K562 (cell line): ENCODE measurements at regions not wholly inside any gene's neighbourhood (a gene's known extent, or its start where the extent isn't known, plus 50 kb on each side); places are given as distances from the start of the nearest gene placed in this dataset.

Experiments used
- ATAC-seq: fragments of 200-7000 bp; cut with Tn5 transposase; 3 replicates; pipeline ENCODE4 v1.9.1; 2020; ENCODE audit warnings: moderate library complexity
- BruUV-seq: library from RNA; stranded (reverse); fragments of 400-500 nt; replicated peaks from 2 replicates; lab custom pipeline; 2021; lab: Mats Ljungman, UMichigan
- CTCF ChIA-PET: fragments of 300-600 bp; formaldehyde crosslinking; extraction: SDS; loops from one replicate; lab custom pipeline; 2021; ENCODE audit warnings: low intra/inter-chr PET ratio; lab: Yijun Ruan, JAX
- POLR2A ChIA-PET: fragments of 300-600, 350-650 bp; sonication (Branson Sonifier 250); formaldehyde crosslinking; extraction: SDS; loops from one replicate; lab custom pipeline; 2021; ENCODE audit warnings: antibody characterized with exemption, inconsistent platforms; lab: Yijun Ruan, JAX
- DNase-seq, 4 experiments: peaks; one replicate each; pipeline versions ENCODE4 v3.0.0 to v3.0.0-alpha.2; 2011 to 2018; ENCODE audit warnings: low spot score in 3 of 4, mixed read lengths in 3 of 4; ENCODE audit errors: extremely low read depth in 1 of 4
- FAIRE-seq: peaks from 2 replicates; lab custom pipeline; 2011; peaks lifted over from hg19 to GRCh38; lab: Jason Lieb, UNC
- H2AFZ ChIP-seq: 2 replicates; pipeline ENCODE4 v1.6.0; 2011; ENCODE audit warnings: low read depth, low read length, control low read depth, inconsistent platforms
- H3K27ac ChIP-seq: fragments of 200-600 bp; 3 replicates; pipeline ENCODE4 v1.8.0; 2011; ENCODE audit warnings: low read depth, mild to moderate bottlenecking, control low read depth, inconsistent platforms, low read length, moderate library complexity, mixed read lengths; ENCODE audit errors: extremely low read depth
- H3K27me3 ChIP-seq, 2 experiments: fragments of 300-600 bp in 1 of 2; 2 replicates in 1 of 2; 3 replicates in 1 of 2; pipeline versions ENCODE4 v1.6.0 to v1.8.0; 2011; ENCODE audit warnings: inconsistent platforms in 2 of 2, low read length in 2 of 2, mild to moderate bottlenecking in 1 of 2, mixed read lengths in 1 of 2, moderate library complexity in 1 of 2; ENCODE audit not compliant: control insufficient read depth in 2 of 2, insufficient read depth in 2 of 2
- H3K36me3 ChIP-seq: fragments of 300-600 bp; 3 replicates; pipeline ENCODE4 v1.8.0; 2011; ENCODE audit warnings: mild to moderate bottlenecking, low read length, inconsistent platforms; ENCODE audit not compliant: control insufficient read depth, insufficient read depth
- H3K4me1 ChIP-seq, 2 experiments: fragments of 200-600 bp in 1 of 2; replicated peaks in 1 of 2; 2 replicates in 1 of 2; 3 replicates in 1 of 2; pipeline versions ENCODE4 v1.5.1 to v1.8.0; 2011; ENCODE audit warnings: inconsistent platforms in 2 of 2, low read length in 2 of 2, mild to moderate bottlenecking in 1 of 2, mixed read lengths in 1 of 2, moderate library complexity in 1 of 2; ENCODE audit not compliant: control insufficient read depth in 2 of 2, insufficient read depth in 2 of 2
- H3K4me2 ChIP-seq: 2 replicates; pipeline ENCODE4 v1.6.1; 2011; ENCODE audit warnings: low read length, control low read depth, inconsistent platforms, mixed read lengths; ENCODE audit not compliant: insufficient read depth
- H3K4me3 ChIP-seq: fragments of 200-600 bp; sonication (generic), shearing (Covaris generic); 2 replicates; pipeline ENCODE4 v1.5.1; 2016; ENCODE audit warnings: control low read depth, inconsistent platforms
- H3K79me2 ChIP-seq: fragments of 200-600 bp; 3 replicates; pipeline ENCODE4 v1.8.0; 2011; ENCODE audit warnings: low read length, inconsistent platforms; ENCODE audit not compliant: control insufficient read depth, insufficient read depth
- H3K9ac ChIP-seq, 2 experiments: 2 replicates each; pipeline versions ENCODE4 v1.6.0 to v1.6.1; 2011; ENCODE audit warnings: low read depth in 2 of 2, low read length in 2 of 2, control low read depth in 1 of 2, inconsistent platforms in 1 of 2, mild to moderate bottlenecking in 1 of 2, mixed read lengths in 1 of 2; ENCODE audit not compliant: insufficient read depth in 1 of 2
- H3K9me1 ChIP-seq: one replicate; pipeline ENCODE4 v1.6.0; 2011; ENCODE audit warnings: inconsistent platforms, mild to moderate bottlenecking, low read length, moderate library complexity; ENCODE audit not compliant: control insufficient read depth, insufficient read depth
- H3K9me3 ChIP-seq: replicated peaks from 2 replicates; pipeline ENCODE4 v1.5.1; 2011; ENCODE audit warnings: low read depth, low read length, inconsistent platforms; ENCODE audit not compliant: control insufficient read depth, insufficient read depth
- H4K20me1 ChIP-seq: replicated peaks from 2 replicates; pipeline ENCODE4 v1.6.1; 2011; ENCODE audit warnings: low read length, inconsistent platforms, mixed read lengths; ENCODE audit not compliant: control insufficient read depth, insufficient read depth
- ATF3 ChIP-seq, 2 experiments: fragments of 450-650 bp in 1 of 2; sonication (generic) in 1 of 2; formaldehyde crosslinking in 1 of 2; IDR thresholded peaks in 1 of 2; conservative IDR thresholded peaks in 1 of 2; 2 replicates each; pipeline versions ENCODE4 v1.6.1 to v1.8.1; 2016 to 2023; ENCODE audit warnings: mild to moderate bottlenecking in 2 of 2, moderate library complexity in 2 of 2, inconsistent platforms in 1 of 2, missing genetic modification reagents in 1 of 2
- CEBPB ChIP-seq: fragments of 450-650 bp; IDR thresholded peaks from 2 replicates; pipeline ENCODE4 v1.6.1; 2016; ENCODE audit warnings: missing genetic modification characterization, missing compliant biosample characterization
- CSDE1 ChIP-seq, 2 experiments: fragments of 450-650 bp; IDR thresholded peaks; 2 replicates each; pipeline ENCODE4 v1.6.1; 2016; ENCODE audit warnings: mild to moderate bottlenecking in 1 of 2
- E2F5 ChIP-seq: sonication (generic); formaldehyde crosslinking; IDR thresholded peaks from 2 replicates; pipeline ENCODE4 v1.8.0; 2022; ENCODE audit warnings: mild to moderate bottlenecking, missing genetic modification reagents
- GTF2A2 ChIP-seq: IDR thresholded peaks from 2 replicates; pipeline ENCODE4 v1.6.1; 2016; ENCODE audit warnings: mild to moderate bottlenecking, missing genetic modification characterization, missing compliant biosample characterization
- MCM5 ChIP-seq: fragments of 450-650 bp; IDR thresholded peaks from 2 replicates; pipeline ENCODE4 v1.6.1; 2016; ENCODE audit warnings: low read depth
- NR3C1 ChIP-seq: sonication (generic); formaldehyde crosslinking; IDR thresholded peaks from 2 replicates; pipeline ENCODE4 v1.8.1; 2022; ENCODE audit warnings: missing genetic modification reagents
- PCBP1 ChIP-seq: fragments of 200-400 bp; formaldehyde crosslinking; IDR thresholded peaks from 2 replicates; pipeline ENCODE4 v1.6.1; 2018; ENCODE audit warnings: mild to moderate bottlenecking, low read depth, low read length; ENCODE audit not compliant: poor library complexity, severe bottlenecking
- RCOR1 ChIP-seq, 2 experiments: IDR thresholded peaks; 2 replicates each; pipeline ENCODE4 v1.6.1; 2012; ENCODE audit warnings: low read depth in 2 of 2, low read length in 2 of 2, borderline replicate concordance in 1 of 2, improper control_type of control experiment in 1 of 2
- SIRT6 ChIP-seq: IDR thresholded peaks from one replicate; pipeline ENCODE4 v1.6.1; 2012; ENCODE audit warnings: low read depth, mild to moderate bottlenecking, control low read depth, inconsistent platforms, low read length, moderate library complexity
- TCF3 ChIP-seq: sonication (generic); formaldehyde crosslinking; IDR thresholded peaks from 2 replicates; pipeline ENCODE4 v1.4.0; 2020; ENCODE audit warnings: mild to moderate bottlenecking, missing genetic modification reagents
- WHSC1 ChIP-seq: IDR thresholded peaks from one replicate; pipeline ENCODE4 v1.6.1; 2012; ENCODE audit warnings: low read length, control low read depth, inconsistent platforms
- ZNF197 ChIP-seq: fragments of 200-800 bp; sonication (Bioruptor generic); IDR thresholded peaks from 2 replicates; pipeline ENCODE4 v1.6.1; 2016; ENCODE audit warnings: low read depth, missing genetic modification characterization, missing compliant biosample characterization
- ZNF232 ChIP-seq: sonication (generic); formaldehyde crosslinking; IDR thresholded peaks from 2 replicates; pipeline ENCODE4 v1.8.0; 2022; ENCODE audit warnings: mild to moderate bottlenecking, missing genetic modification reagents
- ZNF3 ChIP-seq: fragments of 250-450 bp; sonication (Bioruptor Pico); IDR thresholded peaks from 2 replicates; pipeline ENCODE4 v1.5.0; 2021; ENCODE audit warnings: mild to moderate bottlenecking, moderate library complexity
- ZNF584 ChIP-seq: fragments of 200-800 bp; sonication (Bioruptor generic); IDR thresholded peaks from 2 replicates; pipeline ENCODE4 v1.6.1; 2016; ENCODE audit warnings: low read depth, mild to moderate bottlenecking, missing genetic modification characterization, missing compliant biosample characterization
- WGBS: fragments of 100-300 bp; shearing (Covaris generic); methylation state at CpG from one replicate; pipeline ENCODE4 v1.1.6; 2016; ENCODE audit warnings: low coverage, mixed read lengths; ENCODE audit not compliant: insufficient coverage; ENCODE audit errors: missing lambda C conversion rate; 5-methylcytosine and 5-hydroxymethylcytosine counted together
- in situ Hi-C: fragments of 300-500 bp; cut with MboI; formaldehyde crosslinking; loops from 4 replicates; pipeline ENCODE4 v1.15.0; 2018; ENCODE audit warnings: inconsistent platforms, mixed read lengths
- intact Hi-C: fragments of 100-400 bp; cut with micrococcal nuclease; formaldehyde crosslinking; loops from 2 replicates; pipeline ENCODE4 v1.14.2; 2022

GRCh38 chr13:27855381-27855780 is 63.1 kb downstream of the GSX1 start:
- Histone ChIP-seq H3K9me3 (no peaks in the 10 kb centered on the region), H3K4me3 (no peak overlapping the region), H3K27ac (no peak overlapping the region), H3K4me2 (no peak overlapping the region), H3K27me3 (peaks cover 3 to 42% of the 10 kb centered on the region in 2 experiments; a peak in 4 of 5 replicates), H3K79me2 (no peaks in the 10 kb centered on the region), H3K36me3 (no peaks in the 10 kb centered on the region), H3K4me1 (no peaks in the 10 kb centered on the region), H4K20me1 (no peaks in the 10 kb centered on the region; the same call in 1 of the 2 replicates), H3K9ac (no peak overlapping the region), H3K9me1 (no peaks in the 10 kb centered on the region), H2AFZ (no peak overlapping the region)
- intact Hi-C loops, result no loop called here
- peak in 1 of 4 experiments; percentile 8 for DNase-seq
- BruUV-seq, result no TSS peak
- ChIA-PET CTCF (no interaction called here), POLR2A (no interaction called here)
- no peak for ATAC-seq
- FAIRE-seq, result no peak
- 0% methylated on average over 5 of the region's 5 CpGs for WGBS
- in situ Hi-C loops, result no loop called here
- TF ChIP-seq TCF3 (CRISPR knock-in tag) (no peak), ZNF197 (CRISPR knock-in tag) (no peak), CEBPB (tag) (no peak), CSDE1 (IDR thresholded peaks at IDR 0.05) (no peak), GTF2A2 (tag) (no peak), ZNF232 (CRISPR knock-in tag) (no peak), SIRT6 (no peak)
- TF ChIP-seq, all 486 proteins: peak for 0

GRCh38 chr13:27857282-27857681 is 62.5 kb upstream of the PDX1 start:
- no peaks in the 10 kb centered on the region for H3K79me2 ChIP-seq
- H4K20me1 ChIP-seq, result no peaks in the 10 kb centered on the region; the same call in 1 of the 2 replicates
- no peaks in the 10 kb centered on the region for H3K4me1 ChIP-seq
- ATAC-seq (no peak), FAIRE-seq (no peak), DNase-seq (peak in 2 of 4 experiments; percentile 6 to 8)
- H3K9me1 ChIP-seq, result no peaks in the 10 kb centered on the region
- no peak overlapping the region for H3K4me2 ChIP-seq
- intact Hi-C loops, result no loop called here
- H3K27ac ChIP-seq, result no peak overlapping the region
- H3K4me3 ChIP-seq, result no peak overlapping the region
- no peaks in the 10 kb centered on the region for H3K36me3 ChIP-seq
- CTCF ChIA-PET, result no interaction called here
- 0% methylated on average over 2 of the region's 10 CpGs for WGBS
- peaks cover 3 to 31% of the 10 kb centered on the region in 2 experiments; a peak in 4 of 5 replicates for H3K27me3 ChIP-seq
- H3K9ac ChIP-seq, result no peak overlapping the region
- no TSS peak for BruUV-seq
- no peak overlapping the region for H2AFZ ChIP-seq
- POLR2A ChIA-PET, result no interaction called here
- no peaks in the 10 kb centered on the region for H3K9me3 ChIP-seq
- in situ Hi-C loops, result no loop called here
- TF ChIP-seq ZNF3 (no peak), SIRT6 (no peak), ZNF584 (CRISPR knock-in tag) (no peak), NR3C1 (CRISPR knock-in tag) (no peak), PCBP1 (no peak), WHSC1 (no peak), ATF3 (IDR thresholded peaks at IDR 0.05) (no peak), ATF3 (CRISPR knock-in tag; conservative IDR thresholded peaks at IDR 0.05) (no peak), E2F5 (no peak), RCOR1 (IDR thresholded peaks at IDR 0.05; ENCODE audit: borderline replicate concordance in 1 of 2, low read depth in 2 of 2, low read length in 2 of 2) (no peak), MCM5 (no peak)
